ENCODE measurements at regions not wholly inside any gene's neighbourhood (a gene's known extent, or its start where the extent isn't known, plus 50 kb on each side); places are given as distances from the start of the nearest gene placed in this dataset.

DNA sequence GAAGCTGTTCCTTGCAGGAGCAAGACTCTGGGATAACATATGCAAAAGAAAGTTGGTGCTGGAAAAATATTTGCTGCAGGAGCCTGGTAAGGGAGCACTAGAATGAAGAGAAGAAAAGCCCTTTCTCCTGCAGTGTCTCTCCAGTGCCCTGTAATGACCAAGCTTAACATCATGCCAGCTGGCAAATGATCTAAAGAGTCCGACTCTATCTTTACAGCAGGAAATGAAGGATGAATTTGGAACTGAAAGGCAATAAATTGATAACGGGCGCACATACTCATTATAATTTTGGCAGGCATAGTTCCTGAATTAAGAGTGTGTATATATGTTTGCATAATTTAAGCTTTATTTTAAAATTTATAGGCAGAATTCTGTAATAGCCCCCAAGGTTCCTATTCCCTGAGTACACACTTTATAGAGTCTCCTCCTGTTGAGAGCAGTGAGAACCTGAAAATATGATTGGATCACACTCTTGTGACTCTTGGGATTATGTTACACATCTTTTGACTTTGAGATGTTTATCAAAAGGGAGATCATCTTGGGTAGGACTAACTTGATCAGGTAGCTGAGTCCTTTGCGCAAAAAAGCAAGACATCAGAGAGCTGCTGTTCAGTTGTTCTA is 299.0 kb upstream of the MBL2 start:
- Histone ChIP-seq H3K27ac (no peak overlapping the region), H3K36me3 (no peaks in the 10 kb centered on the region), H3K4me1 (ENCODE audit: low read depth) (no peaks in the 10 kb centered on the region), H3K9me3 (ENCODE audit: low read depth) (no peaks in the 10 kb centered on the region), H3K27me3 (no peaks in the 10 kb centered on the region), H3K4me3 (no peak overlapping the region)
- TF ChIP-seq, protein P1, sequence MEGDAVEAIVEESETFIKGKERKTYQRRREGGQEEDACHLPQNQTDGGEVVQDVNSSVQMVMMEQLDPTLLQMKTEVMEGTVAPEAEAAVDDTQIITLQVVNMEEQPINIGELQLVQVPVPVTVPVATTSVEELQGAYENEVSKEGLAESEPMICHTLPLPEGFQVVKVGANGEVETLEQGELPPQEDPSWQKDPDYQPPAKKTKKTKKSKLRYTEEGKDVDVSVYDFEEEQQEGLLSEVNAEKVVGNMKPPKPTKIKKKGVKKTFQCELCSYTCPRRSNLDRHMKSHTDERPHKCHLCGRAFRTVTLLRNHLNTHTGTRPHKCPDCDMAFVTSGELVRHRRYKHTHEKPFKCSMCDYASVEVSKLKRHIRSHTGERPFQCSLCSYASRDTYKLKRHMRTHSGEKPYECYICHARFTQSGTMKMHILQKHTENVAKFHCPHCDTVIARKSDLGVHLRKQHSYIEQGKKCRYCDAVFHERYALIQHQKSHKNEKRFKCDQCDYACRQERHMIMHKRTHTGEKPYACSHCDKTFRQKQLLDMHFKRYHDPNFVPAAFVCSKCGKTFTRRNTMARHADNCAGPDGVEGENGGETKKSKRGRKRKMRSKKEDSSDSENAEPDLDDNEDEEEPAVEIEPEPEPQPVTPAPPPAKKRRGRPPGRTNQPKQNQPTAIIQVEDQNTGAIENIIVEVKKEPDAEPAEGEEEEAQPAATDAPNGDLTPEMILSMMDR (IDR thresholded peaks at IDR 0.05; ENCODE audit: low read depth, low read length), result no peak
- no peak for DNase-seq (ENCODE audit: low read depth in 1 of 2, low spot score in 1 of 2)

DNA sequence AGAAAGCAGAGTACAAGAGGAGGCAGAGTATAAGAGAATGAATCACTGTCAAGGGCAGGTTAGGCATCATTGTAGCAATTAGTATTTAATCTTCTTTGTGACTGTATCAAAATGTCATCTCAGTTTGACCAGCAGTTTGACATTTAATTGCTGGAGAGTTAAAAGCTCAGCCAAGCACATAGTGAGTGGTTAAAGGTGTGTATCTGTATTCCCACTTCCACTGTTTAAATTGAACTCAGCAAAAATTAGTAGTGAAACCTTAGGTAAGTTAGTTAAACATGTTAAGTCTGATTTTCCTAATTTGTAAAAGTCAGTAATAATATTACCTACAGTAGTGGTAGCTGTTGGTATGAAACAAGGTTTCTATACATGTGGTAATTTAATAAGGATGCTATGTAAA is 296.4 kb upstream of the MBL2 start:
- H3K27me3 ChIP-seq, result no peaks in the 10 kb centered on the region
- no peak for DNase-seq (ENCODE audit: low read depth in 1 of 2, low spot score in 1 of 2)
- H3K4me1 ChIP-seq (ENCODE audit: low read depth), result no peaks in the 10 kb centered on the region

DNA sequence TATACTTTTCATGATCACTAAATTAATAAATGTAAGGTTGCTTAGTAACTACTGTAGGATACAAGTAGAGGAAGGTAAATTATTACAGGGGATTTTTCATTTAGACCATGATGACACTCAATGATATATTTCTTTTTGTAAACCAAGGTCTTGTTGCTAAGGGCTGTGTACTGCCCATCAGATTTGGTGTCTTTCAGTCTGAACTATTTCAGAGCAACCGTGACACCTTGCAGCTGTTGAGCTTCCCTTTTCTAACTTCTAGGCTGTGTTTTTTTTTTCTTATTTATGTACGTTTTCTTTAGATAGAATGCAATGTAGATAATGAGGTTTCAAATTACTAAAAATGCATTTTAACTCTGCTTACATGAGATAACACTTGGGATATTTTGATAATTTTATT is 292.0 kb upstream of the MBL2 start:
- TF ChIP-seq, protein P1 (IDR thresholded peaks at IDR 0.05; ENCODE audit: low read depth, low read length), result no peak
- DNase-seq (ENCODE audit: low read depth in 1 of 2, low spot score in 1 of 2), result no peak
- Histone ChIP-seq H3K36me3 (no peaks in the 10 kb centered on the region), H3K9me3 (ENCODE audit: low read depth) (no peaks in the 10 kb centered on the region), H3K27me3 (no peaks in the 10 kb centered on the region), H3K4me1 (ENCODE audit: low read depth) (no peaks in the 10 kb centered on the region), H3K4me3 (no peak overlapping the region), H3K27ac (no peak overlapping the region)

More for the DNA sequence above, 296.4 kb upstream of the MBL2 start:
- H3K27ac ChIP-seq, result no peak overlapping the region
- H3K4me3 ChIP-seq, result no peak overlapping the region
- no peaks in the 10 kb centered on the region for H3K36me3 ChIP-seq
- H3K9me3 ChIP-seq (ENCODE audit: low read depth), result no peaks in the 10 kb centered on the region
- TF ChIP-seq, protein P1 (IDR thresholded peaks at IDR 0.05; ENCODE audit: low read depth, low read length), result no peak

DNA sequence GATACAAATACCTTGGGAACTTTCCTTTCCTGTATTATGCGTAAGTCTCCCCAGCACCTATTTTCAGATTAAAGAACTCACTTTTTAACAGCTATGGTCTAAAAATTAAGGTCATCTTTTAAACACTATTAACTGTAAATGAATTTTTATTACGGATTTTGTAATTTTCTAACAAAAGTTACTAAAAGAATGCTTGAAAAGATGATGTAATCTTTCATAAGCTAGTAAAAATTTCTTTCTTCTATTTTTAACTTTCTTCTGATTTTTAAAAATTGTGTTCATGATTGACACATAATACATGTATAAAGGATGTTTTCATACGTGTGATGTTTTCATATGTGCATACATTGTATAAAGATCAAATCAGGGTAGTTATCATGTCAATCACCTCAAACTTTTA is 291.2 kb upstream of the MBL2 start:
- Histone ChIP-seq H3K4me3 (no peak overlapping the region), H3K4me1 (ENCODE audit: low read depth) (no peaks in the 10 kb centered on the region), H3K9me3 (ENCODE audit: low read depth) (no peaks in the 10 kb centered on the region), H3K27ac (no peak overlapping the region), H3K27me3 (no peaks in the 10 kb centered on the region), H3K36me3 (no peaks in the 10 kb centered on the region)
- TF ChIP-seq, protein P1 (IDR thresholded peaks at IDR 0.05; ENCODE audit: low read depth, low read length), result no peak
- no peak for DNase-seq (ENCODE audit: low read depth in 1 of 2, low spot score in 1 of 2)

DNA sequence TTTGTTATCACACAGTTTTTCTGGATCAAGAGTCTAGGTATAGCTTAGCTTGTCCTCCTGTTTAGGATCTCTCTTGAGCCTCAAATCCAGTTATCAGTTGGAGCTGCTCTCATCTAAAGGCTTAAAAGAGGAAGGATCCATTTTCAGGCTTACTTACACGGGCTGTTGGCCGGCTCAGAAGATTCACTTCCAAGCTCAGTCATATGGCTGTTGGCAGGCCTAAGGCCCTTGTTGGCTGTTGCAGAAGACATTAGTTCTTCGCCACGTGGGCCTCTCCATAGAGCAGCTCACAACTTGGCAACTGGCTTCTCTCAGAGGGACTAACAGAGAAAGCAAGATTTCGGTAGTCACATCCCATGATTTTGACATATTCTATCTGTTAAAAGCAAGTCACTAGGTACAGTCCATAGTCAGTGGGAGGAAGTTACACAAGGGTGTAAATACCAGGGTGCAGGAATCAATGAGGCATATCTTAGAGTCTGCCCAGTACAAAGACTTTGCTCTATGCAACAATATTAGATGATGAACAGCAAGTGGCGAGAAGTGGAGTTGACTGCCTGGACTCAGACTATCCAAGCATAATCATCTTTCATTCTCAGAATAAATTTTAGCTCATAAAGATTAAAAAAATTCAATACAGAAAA is 280.1 kb upstream of the MBL2 start:
- H3K36me3 ChIP-seq, result no peaks in the 10 kb centered on the region
- TF ChIP-seq, protein P1 (IDR thresholded peaks at IDR 0.05; ENCODE audit: low read depth, low read length), result no peak
- H3K9me3 ChIP-seq (ENCODE audit: low read depth), result no peaks in the 10 kb centered on the region
- no peaks in the 10 kb centered on the region for H3K27me3 ChIP-seq
- no peak overlapping the region for H3K27ac ChIP-seq
- no peak overlapping the region for H3K4me3 ChIP-seq
- no peaks in the 10 kb centered on the region for H3K4me1 ChIP-seq (ENCODE audit: low read depth)
- no peak for DNase-seq (ENCODE audit: low read depth in 1 of 2, low spot score in 1 of 2)
